A549 (cell line): ENCODE measurements at regions not wholly inside any gene's neighbourhood (a gene's known extent, or its start where the extent isn't known, plus 50 kb on each side); places are given as distances from the start of the nearest gene placed in this dataset.

ENCODE experiments used
- ATAC-seq, 2 experiments: fragments of 200-7000 bp in 1 of 2; fragments of >200 bp in 1 of 2; cut with Nextera tagmentation in 1 of 2; cut with Tn5 transposase in 1 of 2; 3 replicates each; pipeline versions ENCODE4 v1.8.0 to v1.9.1; 2018 to 2020; ENCODE audit warnings: mild to moderate bottlenecking in 1 of 2, moderate library complexity in 1 of 2
- CTCF ChIA-PET: fragments of 300-600 bp; sonication (Branson Sonifier 250); formaldehyde crosslinking; extraction: SDS; loops from one replicate; lab custom pipeline; 2021; ENCODE audit warnings: antibody characterized with exemption, inconsistent platforms; lab: Yijun Ruan, JAX
- POLR2A ChIA-PET: fragments of 350-600 bp; formaldehyde crosslinking; extraction: SDS; loops from one replicate; lab custom pipeline; 2021; ENCODE audit warnings: antibody characterized with exemption, inconsistent platforms; lab: Yijun Ruan, JAX
- DNase-seq, 2 experiments: peaks; one replicate each; pipeline versions ENCODE4 v3.0.0 to v3.0.0-alpha.2; 2011 to 2016; ENCODE audit warnings: low read depth in 1 of 2, low spot score in 1 of 2
- FAIRE-seq: peaks from 2 replicates; lab custom pipeline; 2011; peaks lifted over from hg19 to GRCh38; lab: Jason Lieb, UNC
- H3K27ac ChIP-seq, 2 experiments: fragments of >200 bp; sonication (Bioruptor Twin); formaldehyde crosslinking; 3 replicates each; pipeline ENCODE4 v1.5.1; 2016 to 2017
- H3K4me1 ChIP-seq: fragments of >200 bp; sonication (Bioruptor Twin); formaldehyde crosslinking; 3 replicates; pipeline ENCODE4 v1.6.1; 2016
- H3K4me2 ChIP-seq: fragments of >200 bp; sonication (Bioruptor Twin); formaldehyde crosslinking; 3 replicates; pipeline ENCODE4 v1.6.1; 2016
- H3K4me3 ChIP-seq: fragments of >200 bp; sonication (Bioruptor Twin); formaldehyde crosslinking; 3 replicates; pipeline ENCODE4 v1.5.1; 2016
- H3K9me3 ChIP-seq: fragments of >200 bp; sonication (Bioruptor Twin); formaldehyde crosslinking; 3 replicates; pipeline ENCODE4 v1.6.1; 2016
- BHLHE40 ChIP-seq: IDR thresholded peaks from 2 replicates; pipeline ENCODE4 v1.6.1; 2012; ENCODE audit warnings: low read depth, low read length, inconsistent platforms
- ESRRA ChIP-seq: fragments of 150-350 bp; IDR thresholded peaks from 2 replicates; pipeline ENCODE4 v1.6.1; 2014; ENCODE audit warnings: mild to moderate bottlenecking, low read length, borderline replicate concordance
- FOSB ChIP-seq: fragments of 250-450 bp; sonication (Bioruptor Pico); IDR thresholded peaks from 2 replicates; pipeline ENCODE4 v1.5.0; 2020; ENCODE audit warnings: mild to moderate bottlenecking, moderate library complexity
- FOSL2 ChIP-seq, 2 experiments: fragments of 450-650 bp in 1 of 2; fragments of >200 bp in 1 of 2; sonication (Bioruptor Twin) in 1 of 2; formaldehyde crosslinking; IDR thresholded peaks; 2 replicates each; pipeline versions ENCODE4 v1.5.0 to v1.6.1; 2016 to 2020; ENCODE audit warnings: mild to moderate bottlenecking in 1 of 2, moderate library complexity in 1 of 2
- GATA3 ChIP-seq: IDR thresholded peaks from 2 replicates; pipeline ENCODE4 v1.6.1; 2012; ENCODE audit warnings: borderline replicate concordance
- HOXA7 ChIP-seq: fragments of 250-450 bp; sonication (Bioruptor Pico); IDR thresholded peaks from 2 replicates; pipeline ENCODE4 v1.5.0; 2020; ENCODE audit warnings: mild to moderate bottlenecking, moderate library complexity
- JUNB ChIP-seq: fragments of >200 bp; sonication (Bioruptor Twin); formaldehyde crosslinking; IDR thresholded peaks from 2 replicates; pipeline ENCODE4 v1.6.1; 2016
- MYC ChIP-seq: IDR thresholded peaks from 2 replicates; pipeline ENCODE4 v1.6.1; 2012; ENCODE audit warnings: mild to moderate bottlenecking, inconsistent platforms, low read length, improper control_type of control experiment, borderline replicate concordance
- PHF8 ChIP-seq: fragments of 200-600 bp; sonication (generic); IDR thresholded peaks from 2 replicates; pipeline ENCODE4 v1.6.1; 2016; ENCODE audit warnings: low read depth, mild to moderate bottlenecking, antibody characterized with exemption, moderate library complexity, borderline replicate concordance
- POLR2A ChIP-seq: IDR thresholded peaks from 2 replicates; pipeline ENCODE4 v1.6.1; 2012; ENCODE audit warnings: mild to moderate bottlenecking, low read length
- POLR2AphosphoS2 ChIP-seq: conservative IDR thresholded peaks from 2 replicates; pipeline ENCODE4 v1.6.1; 2012; ENCODE audit warnings: low read length, improper control_type of control experiment, inconsistent platforms
- RAD21 ChIP-seq, 2 experiments: fragments of >200 bp in 1 of 2; sonication (Bioruptor Twin) in 1 of 2; formaldehyde crosslinking in 1 of 2; IDR thresholded peaks in 1 of 2; conservative IDR thresholded peaks in 1 of 2; 2 replicates in 1 of 2; 3 replicates in 1 of 2; pipeline ENCODE4 v1.6.1; 2012 to 2018; ENCODE audit warnings: inconsistent platforms in 1 of 2
- RCOR1 ChIP-seq: fragments of 150-350 bp; IDR thresholded peaks from 2 replicates; pipeline ENCODE4 v1.6.1; 2014; ENCODE audit warnings: antibody characterized with exemption, low read length, low read depth
- SREBF2 ChIP-seq: fragments of 450-650 bp; IDR thresholded peaks from 2 replicates; pipeline ENCODE4 v1.6.1; 2014; ENCODE audit warnings: mild to moderate bottlenecking, moderate library complexity
- TFCP2L1 ChIP-seq: fragments of 250-450 bp; sonication (Bioruptor Pico); IDR thresholded peaks from 2 replicates; pipeline ENCODE4 v1.5.0; 2021; ENCODE audit warnings: mild to moderate bottlenecking
- ZC3H11A ChIP-seq: fragments of 450-650 bp; IDR thresholded peaks from 2 replicates; pipeline ENCODE4 v1.6.1; 2014; ENCODE audit warnings: antibody characterized with exemption, mild to moderate bottlenecking
- ZNF302 ChIP-seq: fragments of 250-450 bp; sonication (Bioruptor Pico); IDR thresholded peaks from 2 replicates; pipeline ENCODE4 v1.9.0; 2021; ENCODE audit warnings: inconsistent platforms, mild to moderate bottlenecking, moderate library complexity
- WGBS: methylation state at CpG from one replicate; pipeline ENCODE4 v1.1.6; 2017; ENCODE audit errors: missing lambda C conversion rate; 5-methylcytosine and 5-hydroxymethylcytosine counted together
- TF ChIP-seq, protein P1 (sequence below): fragments of 250-450 bp; sonication (Bioruptor Pico); IDR thresholded peaks from 2 replicates; pipeline ENCODE4 v1.5.0; 2021; ENCODE audit warnings: mild to moderate bottlenecking, moderate library complexity, borderline replicate concordance
- TF ChIP-seq, protein P2 (sequence below): fragments of 150-350 bp; IDR thresholded peaks from 2 replicates; pipeline ENCODE4 v1.6.1; 2014; ENCODE audit warnings: low read depth, mild to moderate bottlenecking, low read length
- TF ChIP-seq, protein P3 (sequence below): IDR thresholded peaks from 2 replicates; pipeline ENCODE4 v1.6.1; 2012
- TF ChIP-seq, protein P4 (sequence below): fragments of >200 bp; sonication (Bioruptor Twin); formaldehyde crosslinking; IDR thresholded peaks from 2 replicates; pipeline ENCODE4 v1.6.1; 2016
- TF ChIP-seq, protein P5 (sequence below): fragments of >200 bp; sonication (Bioruptor Twin); formaldehyde crosslinking; IDR thresholded peaks from 3 replicates; pipeline ENCODE4 v1.5.1; 2016
- TF ChIP-seq, protein P6 (sequence below): fragments of >200 bp; sonication (Bioruptor Twin); formaldehyde crosslinking; IDR thresholded peaks from 3 replicates; pipeline ENCODE4 v1.6.1; 2016

DNA sequence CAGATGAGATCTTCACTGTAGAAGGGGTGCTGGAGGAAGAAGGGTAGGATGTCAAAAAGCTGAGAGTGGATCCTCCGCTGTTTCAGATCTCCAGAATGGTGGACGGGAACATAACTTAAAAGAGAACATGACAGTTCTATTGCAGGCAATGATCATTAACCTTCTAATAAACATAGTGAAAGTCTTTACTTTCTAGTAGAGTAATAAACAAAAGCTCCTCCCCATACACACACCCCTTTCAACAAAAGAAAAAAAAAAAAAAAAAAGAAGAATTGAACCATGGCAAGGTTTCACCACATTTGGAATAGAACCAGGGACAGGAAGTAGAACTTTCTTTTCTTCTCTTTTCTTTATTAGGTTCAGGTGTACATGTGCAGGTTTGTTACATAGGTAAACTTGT lies 768.1 kb upstream of the RIOK2 start (continued):
- TF ChIP-seq, protein P1, sequence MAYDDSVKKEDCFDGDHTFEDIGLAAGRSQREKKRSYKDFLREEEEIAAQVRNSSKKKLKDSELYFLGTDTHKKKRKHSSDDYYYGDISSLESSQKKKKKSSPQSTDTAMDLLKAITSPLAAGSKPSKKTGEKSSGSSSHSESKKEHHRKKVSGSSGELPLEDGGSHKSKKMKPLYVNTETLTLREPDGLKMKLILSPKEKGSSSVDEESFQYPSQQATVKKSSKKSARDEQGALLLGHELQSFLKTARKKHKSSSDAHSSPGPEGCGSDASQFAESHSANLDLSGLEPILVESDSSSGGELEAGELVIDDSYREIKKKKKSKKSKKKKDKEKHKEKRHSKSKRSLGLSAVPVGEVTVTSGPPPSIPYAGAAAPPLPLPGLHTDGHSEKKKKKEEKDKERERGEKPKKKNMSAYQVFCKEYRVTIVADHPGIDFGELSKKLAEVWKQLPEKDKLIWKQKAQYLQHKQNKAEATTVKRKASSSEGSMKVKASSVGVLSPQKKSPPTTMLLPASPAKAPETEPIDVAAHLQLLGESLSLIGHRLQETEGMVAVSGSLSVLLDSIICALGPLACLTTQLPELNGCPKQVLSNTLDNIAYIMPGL = no peak

DNA sequence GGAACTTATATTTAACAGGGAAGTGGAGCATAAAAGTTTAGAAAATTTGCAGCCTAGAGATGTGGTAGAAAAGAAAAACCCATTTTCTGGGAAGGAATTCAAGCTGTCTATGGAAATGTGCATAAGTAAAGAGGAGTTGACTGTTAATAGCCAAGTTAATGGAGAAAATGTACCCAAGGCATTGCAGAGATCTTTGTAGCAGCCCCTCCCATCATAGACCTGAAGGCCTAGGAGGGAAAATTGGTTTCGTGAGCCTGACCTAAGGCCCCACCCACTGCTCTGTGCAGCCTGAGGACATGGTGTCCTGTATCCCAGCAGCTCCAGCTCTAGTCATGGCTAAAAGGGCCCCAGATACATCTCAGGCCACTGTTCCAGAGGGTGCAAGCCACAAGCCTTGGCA lies 772.4 kb upstream of the RIOK2 start:
- ChIA-PET POLR2A (no interaction called here), CTCF (no interaction called here)
- ATAC-seq (no peak), DNase-seq (no peak), FAIRE-seq (no peak)
- TF ChIP-seq POLR2A (no peak), RAD21 (conservative IDR thresholded peaks at IDR 0.05 in 1 of 2, IDR thresholded peaks at IDR 0.05 in 1 of 2) (no peak), ESRRA (no peak)
- TF ChIP-seq, protein P2, sequence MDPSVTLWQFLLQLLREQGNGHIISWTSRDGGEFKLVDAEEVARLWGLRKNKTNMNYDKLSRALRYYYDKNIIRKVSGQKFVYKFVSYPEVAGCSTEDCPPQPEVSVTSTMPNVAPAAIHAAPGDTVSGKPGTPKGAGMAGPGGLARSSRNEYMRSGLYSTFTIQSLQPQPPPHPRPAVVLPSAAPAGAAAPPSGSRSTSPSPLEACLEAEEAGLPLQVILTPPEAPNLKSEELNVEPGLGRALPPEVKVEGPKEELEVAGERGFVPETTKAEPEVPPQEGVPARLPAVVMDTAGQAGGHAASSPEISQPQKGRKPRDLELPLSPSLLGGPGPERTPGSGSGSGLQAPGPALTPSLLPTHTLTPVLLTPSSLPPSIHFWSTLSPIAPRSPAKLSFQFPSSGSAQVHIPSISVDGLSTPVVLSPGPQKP = no peak
- TF ChIP-seq, protein P3, sequence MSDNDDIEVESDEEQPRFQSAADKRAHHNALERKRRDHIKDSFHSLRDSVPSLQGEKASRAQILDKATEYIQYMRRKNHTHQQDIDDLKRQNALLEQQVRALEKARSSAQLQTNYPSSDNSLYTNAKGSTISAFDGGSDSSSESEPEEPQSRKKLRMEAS = no peak
- TF ChIP-seq, protein P4, sequence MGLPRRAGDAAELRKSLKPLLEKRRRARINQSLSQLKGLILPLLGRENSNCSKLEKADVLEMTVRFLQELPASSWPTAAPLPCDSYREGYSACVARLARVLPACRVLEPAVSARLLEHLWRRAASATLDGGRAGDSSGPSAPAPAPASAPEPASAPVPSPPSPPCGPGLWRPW = no peak
- Histone ChIP-seq H3K27ac (no peak overlapping the region), H3K4me2 (no peak overlapping the region), H3K4me3 (no peak overlapping the region), H3K4me1 (no peaks in the 10 kb centered on the region), H3K9me3 (0 out of 3 replicates have a peak, but pooled peaks cover 2% of the 10 kb centered on the region)
- 6% methylated on average over 1 of the region's 1 CpG for WGBS

DNA sequence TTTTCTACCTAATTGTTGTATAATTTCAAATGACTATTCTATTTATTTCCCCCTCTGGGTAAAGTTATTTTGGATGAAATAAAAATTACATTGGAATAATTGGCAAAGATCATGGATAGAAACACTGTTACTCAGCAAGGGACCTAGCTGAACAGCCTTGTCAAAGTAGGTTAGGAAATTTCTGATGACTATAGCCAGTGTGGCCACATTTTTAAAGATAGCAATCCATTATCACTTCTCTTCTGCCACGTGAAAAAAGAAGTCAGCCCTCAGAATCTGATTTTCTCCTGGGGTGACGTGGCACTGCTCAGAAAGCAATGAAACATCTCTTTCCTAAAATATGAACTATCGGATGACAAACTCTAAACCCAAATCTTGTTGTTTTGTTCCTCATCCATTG lies 784.2 kb upstream of the RIOK2 start:
- Histone ChIP-seq H3K4me1 (no peaks in the 10 kb centered on the region), H3K4me3 (no peak overlapping the region), H3K9me3 (no peaks in the 10 kb centered on the region), H3K4me2 (no peak overlapping the region), H3K27ac (no peak overlapping the region)
- POLR2A ChIA-PET = no interaction called here
- ATAC-seq (no peak), DNase-seq (no peak), FAIRE-seq (no peak)
- 35% methylated on average over 3 of the region's 3 CpGs for WGBS
- CTCF ChIA-PET = no interaction called here
- no peak for TF ChIP-seq JUNB
- TF ChIP-seq RCOR1 = no peak
- TF ChIP-seq FOSB (CRISPR knock-in tag) = no peak
- TF ChIP-seq ZNF302 = no peak

DNA sequence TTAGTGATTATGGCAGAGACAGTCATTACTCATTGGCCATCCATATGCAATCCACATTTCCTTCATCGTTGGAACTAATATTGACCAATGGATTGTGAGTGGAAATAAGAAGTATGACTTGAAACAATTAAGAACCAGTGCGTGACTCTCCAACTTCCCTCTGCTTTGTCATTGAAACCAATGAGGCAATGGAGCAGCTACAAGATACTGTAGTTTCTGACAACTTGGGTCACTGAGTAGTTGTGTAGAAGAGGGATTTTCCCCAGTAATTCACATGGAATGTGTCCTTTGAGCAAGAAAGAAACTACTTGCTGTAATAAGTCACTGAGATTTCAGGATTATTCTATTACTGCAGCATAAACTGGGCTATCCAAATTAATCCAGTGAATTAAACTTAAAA lies 785.3 kb upstream of the RIOK2 start:
- Histone ChIP-seq H3K4me3 (no peak overlapping the region), H3K9me3 (no peaks in the 10 kb centered on the region), H3K27ac (no peak overlapping the region), H3K4me2 (no peak overlapping the region), H3K4me1 (no peaks in the 10 kb centered on the region)
- ChIA-PET CTCF (no interaction called here), POLR2A (no interaction called here)
- no peak for DNase-seq
- no peak for ATAC-seq
- 16% methylated on average over 2 of the region's 2 CpGs for WGBS
- FAIRE-seq = no peak
- TF ChIP-seq MYC = no peak
- TF ChIP-seq, protein P5, sequence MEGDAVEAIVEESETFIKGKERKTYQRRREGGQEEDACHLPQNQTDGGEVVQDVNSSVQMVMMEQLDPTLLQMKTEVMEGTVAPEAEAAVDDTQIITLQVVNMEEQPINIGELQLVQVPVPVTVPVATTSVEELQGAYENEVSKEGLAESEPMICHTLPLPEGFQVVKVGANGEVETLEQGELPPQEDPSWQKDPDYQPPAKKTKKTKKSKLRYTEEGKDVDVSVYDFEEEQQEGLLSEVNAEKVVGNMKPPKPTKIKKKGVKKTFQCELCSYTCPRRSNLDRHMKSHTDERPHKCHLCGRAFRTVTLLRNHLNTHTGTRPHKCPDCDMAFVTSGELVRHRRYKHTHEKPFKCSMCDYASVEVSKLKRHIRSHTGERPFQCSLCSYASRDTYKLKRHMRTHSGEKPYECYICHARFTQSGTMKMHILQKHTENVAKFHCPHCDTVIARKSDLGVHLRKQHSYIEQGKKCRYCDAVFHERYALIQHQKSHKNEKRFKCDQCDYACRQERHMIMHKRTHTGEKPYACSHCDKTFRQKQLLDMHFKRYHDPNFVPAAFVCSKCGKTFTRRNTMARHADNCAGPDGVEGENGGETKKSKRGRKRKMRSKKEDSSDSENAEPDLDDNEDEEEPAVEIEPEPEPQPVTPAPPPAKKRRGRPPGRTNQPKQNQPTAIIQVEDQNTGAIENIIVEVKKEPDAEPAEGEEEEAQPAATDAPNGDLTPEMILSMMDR = no peak
- TF ChIP-seq, protein P4 = no peak
- TF ChIP-seq ZC3H11A = no peak
- no peak for TF ChIP-seq HOXA7
- no peak for TF ChIP-seq TFCP2L1 (CRISPR knock-in tag)
- TF ChIP-seq, protein P2 = no peak
- no peak for TF ChIP-seq POLR2AphosphoS2
- TF ChIP-seq PHF8 = no peak
- no peak for TF ChIP-seq BHLHE40
- TF ChIP-seq, protein P6, sequence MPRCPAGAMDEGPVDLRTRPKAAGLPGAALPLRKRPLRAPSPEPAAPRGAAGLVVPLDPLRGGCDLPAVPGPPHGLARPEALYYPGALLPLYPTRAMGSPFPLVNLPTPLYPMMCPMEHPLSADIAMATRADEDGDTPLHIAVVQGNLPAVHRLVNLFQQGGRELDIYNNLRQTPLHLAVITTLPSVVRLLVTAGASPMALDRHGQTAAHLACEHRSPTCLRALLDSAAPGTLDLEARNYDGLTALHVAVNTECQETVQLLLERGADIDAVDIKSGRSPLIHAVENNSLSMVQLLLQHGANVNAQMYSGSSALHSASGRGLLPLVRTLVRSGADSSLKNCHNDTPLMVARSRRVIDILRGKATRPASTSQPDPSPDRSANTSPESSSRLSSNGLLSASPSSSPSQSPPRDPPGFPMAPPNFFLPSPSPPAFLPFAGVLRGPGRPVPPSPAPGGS = no peak
- TF ChIP-seq ESRRA = no peak
- no peak for TF ChIP-seq FOSL2 (IDR thresholded peaks at IDR 0.05)
- TF ChIP-seq FOSL2 (CRISPR knock-in tag; IDR thresholded peaks at IDR 0.05) = no peak
- TF ChIP-seq GATA3 = no peak
- no peak for TF ChIP-seq SREBF2
